Kidney tubule cell (primary cell): ENCODE measurements at regions not wholly inside any gene's neighbourhood (a gene's known extent, or its start where the extent isn't known, plus 50 kb on each side); places are given as distances from the start of the nearest gene placed in this dataset.
"Not testable (repeated sequence)": the region's sequence is repeated elsewhere in the genome, so short reads cannot be mapped to it uniquely, and the experiment has no call there.

Experiments used
- DNase-seq: peaks from one replicate; pipeline ENCODE4 v3.0.0-alpha.2; 2018; ENCODE audit warnings: low spot score

DNA sequence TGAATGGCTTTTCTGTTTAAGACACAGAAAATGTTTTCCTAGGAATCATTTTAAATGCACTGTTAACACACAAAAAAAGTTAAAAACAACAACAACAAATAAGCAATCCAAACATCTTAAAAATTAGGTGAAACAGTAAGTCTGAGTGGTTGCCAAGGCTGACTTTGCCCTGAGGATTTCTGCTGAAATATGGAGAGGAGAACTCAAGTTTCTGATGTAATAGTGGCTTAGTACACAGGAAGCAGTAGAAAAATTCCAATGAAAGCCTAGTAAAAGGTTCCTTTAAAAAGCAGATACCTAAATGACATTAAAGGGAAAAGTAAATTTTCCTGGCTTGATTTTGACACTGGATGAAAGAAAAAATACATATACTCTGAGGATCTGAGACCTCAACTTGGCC is 184.2 kb downstream of the EPM2A start:
- DNase-seq: no peak

- no peak for DNase-seq
Measured at GRCh38 chr6:145555084-145555483, 180.2 kb downstream of the EPM2A start.

GRCh38 chr6:145557474-145557873 is 177.8 kb downstream of the EPM2A start:
- DNase-seq: no peak

DNA sequence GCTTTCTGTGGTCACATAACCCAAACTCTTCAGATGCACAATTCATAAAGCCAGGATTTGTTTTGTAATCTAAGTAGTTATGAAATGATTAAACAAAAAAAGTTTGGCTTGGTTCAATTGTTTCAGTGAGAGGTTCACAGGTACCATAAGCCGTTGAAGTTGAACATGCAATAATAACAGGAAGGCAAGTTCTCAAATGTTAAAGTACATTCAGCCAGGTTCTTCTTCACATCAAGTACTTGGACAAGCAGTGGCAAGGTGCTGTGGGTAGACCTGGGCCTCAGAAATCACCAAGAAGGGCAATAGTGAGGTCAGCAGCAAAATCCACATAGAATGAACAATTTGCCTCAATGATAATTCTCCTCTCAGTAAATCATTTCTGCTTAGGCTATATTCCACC is 175.5 kb downstream of the EPM2A start:
- no peak for DNase-seq

DNA sequence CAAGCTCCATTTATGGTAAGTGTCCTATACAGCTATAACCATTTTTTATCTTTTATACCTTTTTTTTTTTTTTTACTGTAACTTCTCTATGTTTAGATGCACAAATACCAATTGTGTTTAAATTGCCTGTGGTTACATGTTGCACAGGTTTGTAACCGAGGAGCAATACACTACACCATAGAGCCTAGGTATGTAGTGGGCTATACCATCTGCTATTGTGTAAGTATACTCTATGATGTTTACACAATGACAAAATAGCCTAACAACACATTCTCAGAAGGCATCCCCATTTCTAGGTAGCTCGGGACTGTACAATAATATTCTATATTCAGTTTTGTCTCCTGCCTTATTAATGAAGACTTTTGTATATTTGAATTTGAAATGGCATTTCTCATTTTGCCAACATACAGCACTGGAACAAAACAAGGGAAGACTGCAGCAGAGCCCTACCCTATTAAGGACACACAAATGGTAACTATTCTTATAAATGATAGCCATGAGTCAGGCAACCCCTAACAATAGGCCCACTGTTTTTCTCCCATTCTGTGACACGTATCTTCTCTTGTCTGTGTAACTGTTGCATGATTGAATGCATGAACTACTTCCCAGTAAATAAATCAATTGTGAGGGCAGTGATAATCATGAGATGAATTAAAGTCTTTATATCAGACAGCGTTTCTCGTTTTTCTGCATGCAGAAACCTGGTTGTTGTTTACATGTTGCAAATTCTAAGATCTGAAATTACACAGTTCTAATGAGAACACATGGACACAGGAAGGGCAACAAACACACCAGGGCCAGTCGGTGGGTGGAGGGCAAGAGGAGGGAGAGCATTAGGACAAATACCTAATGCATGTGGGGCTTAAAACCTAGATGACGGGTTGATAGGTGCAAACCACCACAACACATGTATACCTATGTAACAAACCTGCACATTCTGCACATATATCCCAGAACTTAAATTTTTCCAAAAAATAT is 173.9 kb downstream of the EPM2A start:
- DNase-seq: no peak

DNA sequence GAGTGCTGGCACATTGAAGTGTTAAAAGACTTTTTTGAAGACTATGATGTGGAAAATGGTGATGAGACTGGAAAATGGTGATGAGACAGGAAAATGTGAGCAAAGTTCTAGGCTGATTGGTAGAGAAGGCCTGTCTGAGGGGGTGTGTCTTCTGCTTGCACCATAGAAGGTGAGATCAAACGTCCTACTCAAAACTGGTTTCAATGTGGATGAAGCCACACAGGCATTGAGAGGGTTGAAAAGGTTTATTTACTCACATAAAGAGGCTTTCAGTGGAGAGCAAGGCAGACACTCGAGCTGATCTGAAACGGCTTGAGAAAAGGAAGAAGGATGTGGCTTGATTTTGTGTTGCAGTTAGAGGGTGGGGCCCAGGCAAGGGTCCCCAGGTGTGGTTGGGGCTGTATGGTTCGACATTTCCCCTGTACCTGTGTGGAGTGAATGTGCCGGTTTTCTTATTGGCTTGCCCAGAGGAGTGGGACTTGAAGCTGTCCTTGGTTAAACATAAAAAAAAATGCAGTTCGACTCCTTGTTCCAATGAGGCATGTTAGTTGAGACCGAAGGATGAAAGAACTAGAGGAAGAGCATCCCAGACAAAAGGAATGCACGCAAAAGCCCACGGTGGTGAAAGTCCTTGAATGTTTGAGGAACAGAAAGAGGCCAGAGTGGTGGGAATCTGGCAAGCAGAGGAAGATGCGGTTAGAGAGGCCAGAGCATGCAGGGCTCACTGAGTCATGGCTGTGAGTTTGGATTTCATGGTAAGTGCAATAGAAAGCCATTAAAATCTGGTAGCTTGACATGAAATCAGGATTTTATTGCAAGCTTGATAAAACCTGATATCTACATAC is 172.3 kb downstream of the EPM2A start:
- no peak for DNase-seq

DNA sequence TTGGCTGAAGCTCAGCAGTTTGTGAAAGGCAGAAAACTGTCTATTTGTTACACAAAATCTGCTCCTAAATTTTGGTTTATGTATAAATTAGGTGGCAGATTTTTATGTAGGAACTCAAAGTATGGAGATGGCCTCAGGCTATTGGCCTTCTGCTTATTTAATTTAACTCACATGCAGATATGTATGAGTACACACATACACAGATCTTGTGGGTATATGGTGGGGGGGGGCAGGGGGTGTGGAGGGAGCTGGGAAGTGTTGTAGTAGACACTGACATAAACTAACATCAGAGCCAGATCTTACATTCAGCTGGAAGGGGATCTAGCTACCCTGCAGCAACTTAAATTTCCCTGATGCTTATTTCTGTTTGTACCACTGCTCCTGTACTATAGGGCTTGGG is 170.8 kb downstream of the EPM2A start:
- no peak for DNase-seq

DNA sequence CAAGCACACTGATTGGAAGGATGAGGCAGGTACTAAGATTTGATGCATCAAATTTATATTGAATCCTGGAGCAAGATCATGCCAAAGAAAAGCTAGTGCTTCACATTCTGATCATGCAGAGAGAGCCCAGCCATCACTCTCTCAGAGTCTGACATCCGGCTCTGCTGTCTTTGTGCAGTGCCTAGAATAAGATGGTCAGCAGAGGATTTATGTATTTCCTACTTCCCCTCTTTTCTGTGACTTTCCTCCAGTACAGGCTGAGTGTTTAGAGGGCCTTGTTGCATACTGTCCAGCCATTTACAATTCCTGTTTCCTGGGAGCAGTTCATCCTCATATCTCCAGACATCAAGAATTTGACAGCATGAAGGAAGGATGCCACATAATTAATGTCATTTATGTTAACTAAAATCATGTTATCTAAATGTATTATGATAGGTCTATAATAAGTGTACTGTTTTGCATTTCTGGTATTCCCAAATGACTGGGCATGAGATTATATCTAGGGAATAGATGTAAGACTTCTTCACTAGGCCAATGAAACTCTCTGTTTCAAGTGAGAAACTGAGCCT is 167.6 kb downstream of the EPM2A start:
- no peak for DNase-seq

DNA sequence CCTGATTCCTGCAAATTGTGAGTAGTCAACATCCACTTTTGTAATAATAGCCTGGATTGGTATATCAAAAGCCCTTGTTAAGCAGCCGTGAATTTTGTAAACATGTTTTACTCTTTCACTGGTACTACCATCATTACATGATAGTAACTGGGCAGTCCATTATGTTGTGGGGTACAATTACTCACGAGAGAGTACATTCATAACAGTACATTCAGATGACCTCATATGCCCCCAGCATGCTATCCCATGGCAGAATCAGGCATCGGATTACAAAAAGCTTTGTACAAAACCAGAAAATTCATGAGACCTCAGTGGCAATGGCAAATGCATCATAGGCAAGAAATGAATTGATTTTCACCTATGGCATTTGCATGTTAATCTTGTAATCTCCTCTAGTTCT is 166.2 kb downstream of the EPM2A start:
- no peak for DNase-seq

DNA sequence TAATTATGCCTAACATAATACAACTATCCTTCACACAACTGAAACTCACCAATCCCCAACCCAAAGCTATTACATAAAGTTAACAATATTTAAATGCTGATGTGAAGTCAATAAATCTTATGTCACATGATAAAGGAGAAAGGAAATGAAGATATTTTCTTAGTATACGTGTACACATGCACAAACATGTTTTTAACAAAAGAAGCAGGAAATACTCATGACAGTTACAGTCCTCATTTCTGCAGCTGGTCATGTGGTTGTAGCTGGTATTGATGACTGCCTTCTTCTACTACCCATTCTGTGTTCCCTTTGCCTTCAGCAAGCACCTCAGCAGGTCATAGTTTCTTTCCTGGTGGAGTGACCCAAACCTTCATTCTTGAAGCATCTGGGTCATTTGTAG is 165.0 kb downstream of the EPM2A start:
- not testable (repeated sequence) for DNase-seq

GRCh38 chr6:145574269-145574668 is 161.1 kb downstream of the EPM2A start:
- not testable (repeated sequence) for DNase-seq
